HepG2 (cell line): ENCODE measurements at regions not wholly inside any gene's neighbourhood (a gene's known extent, or its start where the extent isn't known, plus 50 kb on each side); places are given as distances from the start of the nearest gene placed in this dataset.

Source experiments
- MAFK ChIP-seq, 2 experiments: IDR thresholded peaks in 1 of 2; conservative IDR thresholded peaks in 1 of 2; 2 replicates each; pipeline ENCODE4 v1.6.1; 2011; ENCODE audit warnings: improper control_type of control experiment in 2 of 2, low read length in 2 of 2
- PHF8 ChIP-seq: sonication (generic); formaldehyde crosslinking; IDR thresholded peaks from 2 replicates; pipeline ENCODE4 v1.5.0; 2020; ENCODE audit warnings: missing genetic modification reagents
- REST ChIP-seq, 2 experiments: IDR thresholded peaks; 2 replicates each; pipeline ENCODE4 v1.6.1; 2011 to 2012; ENCODE audit warnings: low read length in 2 of 2, borderline replicate concordance in 1 of 2, low read depth in 1 of 2, mild to moderate bottlenecking in 1 of 2, moderate library complexity in 1 of 2
- ZNF737 ChIP-seq: sonication (generic); formaldehyde crosslinking; IDR thresholded peaks from 2 replicates; pipeline ENCODE4 v1.5.0; 2020; ENCODE audit warnings: missing genetic modification reagents, mild to moderate bottlenecking, borderline replicate concordance

GRCh38 chr12:114743289-114743688, 59.3 kb upstream of the TBX3 start:
- TF ChIP-seq REST (IDR thresholded peaks at IDR 0.05; ENCODE audit: borderline replicate concordance in 1 of 2, low read depth in 1 of 2, low read length in 2 of 2), result no peak
- no peak for TF ChIP-seq PHF8 (CRISPR knock-in tag)
- no peak for TF ChIP-seq ZNF737
- TF ChIP-seq MAFK (conservative IDR thresholded peaks at IDR 0.05 in 1 of 2, IDR thresholded peaks at IDR 0.05 in 1 of 2; ENCODE audit: low read length in 2 of 2), result no peak
